GM18499 (cell line): ENCODE measurements at regions not wholly inside any gene's neighbourhood (a gene's known extent, or its start where the extent isn't known, plus 50 kb on each side); places are given as distances from the start of the nearest gene placed in this dataset.
"Not testable (repeated sequence)": the region's sequence is repeated elsewhere in the genome, so short reads cannot be mapped to it uniquely, and the experiment has no call there.

Experiments used
- ATAC-seq: cut with Tn5 transposase; IDR thresholded peaks from one replicate; pipeline ENCODE4 v1.9.1; 2021; ENCODE audit warnings: moderate number of reproducible peaks; ENCODE audit not compliant: insufficient read depth, unreplicated experiment

DNA sequence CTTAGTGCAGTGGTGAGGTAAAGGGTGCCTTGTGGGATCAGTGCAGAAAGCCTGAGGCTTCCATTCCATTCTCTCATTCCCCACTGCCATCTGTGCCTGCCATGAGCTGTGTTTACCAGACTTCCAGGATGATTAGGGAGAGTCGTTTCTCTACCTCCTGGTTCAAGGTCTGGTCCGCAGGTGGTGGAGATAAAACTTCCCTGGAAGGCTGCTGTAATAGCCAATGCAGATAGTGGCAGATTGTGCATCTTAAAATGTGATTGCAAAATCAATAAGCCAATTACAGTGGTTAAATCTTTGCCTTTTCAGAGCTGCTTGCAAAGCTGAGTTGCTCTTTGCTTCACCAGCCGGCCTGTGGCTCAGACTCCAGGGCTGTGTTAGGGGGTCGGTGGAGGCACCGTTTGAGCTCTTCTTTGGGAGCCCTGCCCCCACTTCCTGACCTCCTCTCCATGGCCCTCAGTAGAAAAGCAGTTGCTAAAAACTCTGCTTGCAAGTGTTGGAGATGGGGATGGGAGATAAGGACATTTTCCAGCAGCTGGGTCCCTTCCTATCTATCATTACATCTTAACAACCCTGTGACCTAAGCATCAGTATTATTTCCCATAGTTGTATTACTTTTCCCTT lies 95.2 kb upstream of the HS6ST1 start:
- no peak for ATAC-seq

- no peak for ATAC-seq
Observed at GRCh38 chr2:128414351-128414750, 95.7 kb upstream of the HS6ST1 start.

DNA sequence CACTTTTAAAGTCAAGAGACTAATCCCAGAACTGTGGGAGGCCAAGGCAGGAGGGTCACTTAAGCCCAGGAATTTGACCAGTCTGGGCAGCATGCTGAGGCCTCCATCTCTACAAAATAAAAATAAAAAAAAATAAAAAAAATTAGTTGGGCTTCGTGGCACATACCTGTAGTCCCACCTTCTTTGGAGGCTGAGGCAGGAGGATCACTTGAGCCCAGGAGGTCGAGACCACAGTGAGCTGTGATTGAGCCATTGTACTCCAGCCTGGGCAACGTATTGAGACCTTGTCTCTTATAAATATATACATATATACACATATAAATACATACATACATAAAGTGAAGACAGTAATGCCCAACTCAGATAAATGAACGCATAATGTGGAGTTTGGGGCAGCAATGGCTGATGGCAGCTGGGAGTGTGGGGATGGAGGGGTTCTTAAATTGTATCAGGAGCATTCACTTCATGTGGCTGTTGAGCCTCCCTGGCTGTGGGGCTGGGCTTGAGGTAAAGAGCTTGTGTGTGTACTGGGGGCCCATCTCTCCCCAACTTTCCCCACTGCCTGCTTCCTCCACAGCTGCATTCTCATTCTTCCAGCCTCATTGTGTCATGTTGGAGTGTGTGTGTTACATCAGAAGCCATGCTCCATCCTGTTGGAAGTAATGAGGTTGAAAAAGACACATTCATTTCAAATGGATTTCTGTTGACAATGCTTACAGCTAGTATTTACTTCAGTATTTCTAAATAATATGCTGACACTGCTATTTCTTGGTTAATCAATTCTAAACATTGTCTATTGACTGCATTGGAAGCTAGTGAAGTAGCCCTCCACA lies 96.5 kb upstream of the HS6ST1 start:
- ATAC-seq, result no peak

DNA sequence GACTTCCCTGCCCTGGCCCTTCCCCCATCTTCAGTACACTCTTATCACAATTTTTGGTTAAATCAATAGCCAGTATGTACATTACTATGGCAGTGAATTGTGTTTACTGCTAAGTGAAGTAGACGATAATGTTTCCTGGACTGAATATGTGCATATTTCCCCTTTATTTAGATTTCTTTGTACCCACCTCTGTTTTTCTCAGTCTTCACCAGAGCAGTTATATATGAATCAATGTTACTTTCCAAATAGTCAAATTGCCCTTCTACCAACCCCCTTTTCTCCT lies 97.1 kb upstream of the HS6ST1 start:
- no peak for ATAC-seq

DNA sequence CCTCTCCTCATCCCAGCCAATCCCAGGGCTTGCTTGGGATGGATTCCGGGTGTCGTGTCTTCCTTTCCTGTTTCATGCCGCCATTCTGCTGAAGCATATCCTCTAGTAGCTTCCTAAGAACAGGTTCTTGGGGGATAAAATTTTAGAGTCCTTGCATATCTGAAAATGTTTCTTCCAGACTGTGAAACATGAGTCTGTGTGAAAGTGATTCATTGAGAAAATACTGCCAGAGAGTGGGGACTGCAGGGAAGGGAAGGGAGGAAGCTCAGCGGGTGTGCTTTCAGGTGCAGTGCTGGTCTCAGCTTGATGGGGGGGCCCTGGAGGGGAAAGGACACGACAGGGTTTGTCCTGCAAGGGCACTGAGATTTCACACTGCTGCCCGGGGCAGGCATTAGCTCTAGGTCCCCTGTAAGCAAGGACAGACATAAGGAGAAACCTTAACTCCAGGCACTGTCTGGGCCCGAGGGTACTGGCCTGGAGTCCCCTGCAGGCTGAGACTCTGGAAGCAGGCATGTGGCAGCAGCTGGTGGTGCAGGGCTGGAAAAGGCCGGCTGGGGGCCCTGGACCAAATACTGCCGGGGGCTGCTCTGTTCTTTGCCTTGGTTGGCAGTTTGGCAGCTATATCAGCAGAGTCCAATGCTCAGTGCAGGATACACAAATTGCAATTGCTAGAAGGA lies 97.6 kb upstream of the HS6ST1 start:
- no peak for ATAC-seq

DNA sequence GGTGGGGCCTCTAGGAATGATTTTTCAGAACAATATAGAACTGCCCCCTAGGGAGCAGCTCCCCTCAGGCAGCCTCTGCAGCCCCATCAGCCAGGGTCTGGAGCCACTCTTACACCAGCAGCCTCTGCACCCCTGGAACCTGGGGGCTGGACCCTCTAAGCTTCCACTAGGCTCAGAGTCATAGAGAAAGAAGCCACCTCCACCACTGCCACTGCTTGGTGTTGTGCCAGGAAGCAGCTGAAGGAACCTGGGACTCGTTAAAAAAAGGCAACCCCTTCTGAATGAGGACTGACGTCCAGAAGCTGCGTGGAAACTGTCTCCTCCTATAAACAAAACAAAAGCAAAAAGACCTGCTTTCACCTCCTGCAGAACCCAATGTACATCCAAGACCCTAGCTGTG lies 98.1 kb upstream of the HS6ST1 start:
- ATAC-seq, result no peak

- ATAC-seq, result not testable (repeated sequence)
Observed at GRCh38 chr2:128417264-128417663, 98.6 kb upstream of the HS6ST1 start.

- ATAC-seq, result no peak
Observed at GRCh38 chr2:128420131-128420530, 101.5 kb upstream of the HS6ST1 start.

- no peak for ATAC-seq
Observed at GRCh38 chr2:128420776-128421175, 102.1 kb upstream of the HS6ST1 start.

DNA sequence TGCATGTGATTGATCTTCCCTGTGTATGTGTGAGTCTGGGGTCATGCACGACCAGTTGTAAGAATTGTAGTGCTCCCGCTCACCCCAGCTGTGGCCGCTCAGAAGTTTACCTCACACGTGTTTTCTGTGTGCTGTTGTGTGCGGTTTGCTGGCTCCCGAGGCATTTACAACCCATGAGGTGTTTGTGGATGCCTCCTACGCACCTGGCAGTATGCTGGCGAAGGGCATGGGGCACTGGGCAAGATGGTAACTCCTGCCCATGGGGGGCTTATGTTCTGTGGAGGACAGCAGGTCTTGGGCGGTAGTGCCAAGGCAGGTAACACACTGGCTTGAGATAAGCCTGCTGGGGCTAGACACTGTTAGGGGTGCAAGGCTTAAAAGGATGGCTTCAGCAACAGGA lies 102.6 kb upstream of the HS6ST1 start:
- no peak for ATAC-seq

DNA sequence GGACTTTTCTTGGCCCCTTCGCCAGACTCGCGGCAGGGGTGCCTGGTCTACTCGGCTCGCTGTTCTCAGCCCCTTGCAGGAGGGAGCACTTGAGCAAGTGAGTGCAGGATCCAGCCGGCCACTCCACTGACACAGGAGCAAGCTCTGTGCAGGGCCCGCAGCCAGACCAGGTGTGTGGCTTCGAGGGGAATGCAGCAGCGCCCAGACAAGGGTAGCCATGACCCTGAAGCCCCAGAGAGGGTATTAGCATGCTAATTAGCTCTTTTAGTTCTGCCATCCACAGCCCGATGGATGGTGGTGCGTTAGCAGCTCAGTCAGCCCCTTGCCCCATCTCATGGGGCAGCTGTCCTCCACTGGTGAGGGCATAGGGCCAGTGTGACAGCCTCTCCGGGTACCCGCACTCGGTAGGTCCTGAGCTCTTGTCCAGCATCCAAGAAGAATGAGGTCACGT lies 103.2 kb upstream of the HS6ST1 start:
- no peak for ATAC-seq

DNA sequence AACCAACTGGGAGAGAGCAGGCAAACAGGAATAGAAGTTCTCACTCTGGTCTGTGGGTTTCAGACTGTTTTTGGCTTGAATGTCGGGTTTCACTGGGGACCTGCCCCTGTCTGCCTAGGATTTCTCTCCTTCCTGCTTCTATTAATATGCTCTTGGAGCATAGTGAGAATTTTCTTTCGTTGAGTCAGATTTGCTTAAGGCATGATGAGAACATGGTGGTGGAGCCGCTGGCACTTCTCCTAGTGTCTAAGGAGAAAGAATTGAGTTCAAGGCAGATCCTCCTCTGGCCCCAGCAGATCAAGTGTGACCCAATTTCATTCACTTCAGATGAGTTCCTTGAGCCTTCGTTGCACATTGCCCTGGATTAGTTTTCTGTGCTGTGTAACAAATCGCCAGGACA lies 103.9 kb upstream of the HS6ST1 start:
- ATAC-seq, result no peak

- ATAC-seq, result no peak
Observed at GRCh38 chr2:128423788-128424165, 105.1 kb upstream of the HS6ST1 start.

DNA sequence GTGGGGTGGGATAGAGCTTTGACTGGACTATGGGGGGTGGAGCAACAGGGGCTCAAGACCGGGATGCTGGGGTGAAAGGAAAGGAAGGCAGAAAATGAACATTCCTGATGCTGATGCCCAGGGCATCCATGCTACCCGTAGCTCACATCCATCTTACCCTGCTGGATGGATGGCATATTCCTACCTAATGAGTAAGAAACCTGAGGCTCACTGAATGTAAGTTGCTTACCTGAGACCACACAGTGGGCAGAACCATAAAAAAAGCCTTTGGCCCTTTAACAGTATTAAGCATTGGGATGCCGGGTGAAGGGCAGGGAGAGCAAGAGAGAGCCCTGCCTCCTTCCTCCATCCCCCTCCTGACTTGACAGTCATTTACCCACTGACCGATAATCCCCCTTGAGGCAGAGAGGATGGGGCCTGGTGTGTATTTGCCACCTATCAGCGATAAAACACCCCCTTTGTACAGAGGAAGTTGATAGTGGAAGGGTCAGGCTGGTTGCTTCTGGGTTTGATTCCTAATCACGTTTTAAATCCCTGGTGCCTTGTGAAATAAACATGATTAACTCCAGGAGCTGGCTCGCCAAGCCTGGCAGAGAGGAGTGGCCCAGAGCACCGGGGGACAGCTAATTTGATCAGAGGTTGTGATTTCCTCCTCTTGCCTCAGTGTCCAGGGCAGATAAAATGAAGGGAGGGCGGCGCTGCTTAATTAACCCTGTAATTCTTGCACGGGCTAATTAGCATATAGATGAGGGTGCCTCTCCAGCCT lies 105.9 kb upstream of the HS6ST1 start:
- no peak for ATAC-seq

DNA sequence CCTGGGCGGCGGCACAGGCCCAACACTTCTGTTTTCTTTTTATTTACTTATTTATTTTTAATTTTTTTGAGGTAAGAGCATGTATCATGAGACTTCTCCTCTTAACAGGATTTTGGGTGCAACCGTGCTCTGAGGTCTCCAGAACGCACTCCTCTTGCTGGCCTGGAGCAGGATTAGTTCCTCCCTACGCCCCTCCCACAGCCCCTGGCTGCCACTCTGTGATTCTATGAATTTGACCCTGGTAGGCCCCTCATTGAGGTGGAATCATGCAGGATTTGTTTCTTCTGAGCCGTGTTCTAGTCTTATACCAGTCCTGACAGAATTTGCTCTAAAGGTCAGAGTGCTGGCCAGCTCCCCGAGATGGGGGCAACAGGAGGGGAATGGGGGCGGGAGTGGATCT lies 106.5 kb upstream of the HS6ST1 start:
- ATAC-seq, result no peak

- no peak for ATAC-seq
Observed at GRCh38 chr2:128425731-128426620, 107.3 kb upstream of the HS6ST1 start.

DNA sequence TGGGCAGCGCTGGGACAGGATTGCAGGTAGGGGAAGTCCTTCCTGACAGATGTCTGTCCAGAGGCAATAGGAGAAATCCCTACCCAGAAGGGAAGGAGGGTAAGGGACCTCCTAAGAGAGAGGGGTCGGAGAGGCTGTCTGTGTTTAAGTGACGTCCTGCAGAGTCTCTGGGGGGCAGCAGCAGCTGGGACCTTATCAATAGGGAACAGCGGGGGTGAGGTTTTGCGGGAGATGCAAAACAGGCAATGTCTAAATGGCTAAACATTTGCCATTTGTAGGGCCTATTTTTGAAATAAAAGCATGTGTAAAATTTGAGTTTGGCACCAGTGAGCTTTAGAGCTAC lies 108.7 kb upstream of the HS6ST1 start:
- no peak for ATAC-seq

DNA sequence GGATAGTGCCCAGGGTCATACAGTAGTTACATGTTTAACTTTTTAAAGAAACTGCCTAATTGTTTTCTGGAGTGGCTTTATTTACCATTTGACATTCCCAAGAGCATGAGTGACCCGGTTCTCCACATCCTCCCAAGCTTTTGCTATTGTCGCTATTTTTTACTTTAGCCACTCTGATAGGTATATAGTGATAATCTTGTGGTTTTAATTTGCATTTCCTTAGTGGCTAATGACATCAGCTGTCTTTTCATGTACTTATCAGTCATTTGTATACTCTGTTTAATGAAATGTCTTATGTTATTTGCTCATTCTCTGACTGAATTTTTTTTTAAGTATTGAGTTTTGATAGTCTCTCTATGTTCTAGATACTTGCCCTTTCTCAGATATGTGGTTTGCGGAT lies 109.7 kb upstream of the HS6ST1 start:
- ATAC-seq, result no peak

DNA sequence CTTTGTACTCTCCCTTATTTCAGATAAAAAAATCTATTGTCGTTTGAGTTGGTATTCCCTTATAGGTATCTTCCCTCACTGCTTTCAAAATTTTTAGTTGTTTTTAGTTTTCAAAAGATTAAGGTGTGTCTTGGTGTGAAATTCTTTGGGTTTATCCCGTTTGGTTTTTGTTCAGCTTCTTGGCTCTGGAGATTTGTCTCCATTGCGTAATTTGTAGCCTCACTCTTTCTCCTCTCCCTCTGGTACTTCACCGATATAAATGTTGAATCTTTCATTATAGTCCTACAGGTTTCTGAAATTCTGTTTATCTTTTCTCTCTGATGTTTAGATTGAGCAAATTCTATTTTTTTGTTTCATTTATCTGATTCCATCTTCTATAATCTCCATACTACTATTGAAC lies 113.8 kb upstream of the HS6ST1 start:
- ATAC-seq, result no peak

DNA sequence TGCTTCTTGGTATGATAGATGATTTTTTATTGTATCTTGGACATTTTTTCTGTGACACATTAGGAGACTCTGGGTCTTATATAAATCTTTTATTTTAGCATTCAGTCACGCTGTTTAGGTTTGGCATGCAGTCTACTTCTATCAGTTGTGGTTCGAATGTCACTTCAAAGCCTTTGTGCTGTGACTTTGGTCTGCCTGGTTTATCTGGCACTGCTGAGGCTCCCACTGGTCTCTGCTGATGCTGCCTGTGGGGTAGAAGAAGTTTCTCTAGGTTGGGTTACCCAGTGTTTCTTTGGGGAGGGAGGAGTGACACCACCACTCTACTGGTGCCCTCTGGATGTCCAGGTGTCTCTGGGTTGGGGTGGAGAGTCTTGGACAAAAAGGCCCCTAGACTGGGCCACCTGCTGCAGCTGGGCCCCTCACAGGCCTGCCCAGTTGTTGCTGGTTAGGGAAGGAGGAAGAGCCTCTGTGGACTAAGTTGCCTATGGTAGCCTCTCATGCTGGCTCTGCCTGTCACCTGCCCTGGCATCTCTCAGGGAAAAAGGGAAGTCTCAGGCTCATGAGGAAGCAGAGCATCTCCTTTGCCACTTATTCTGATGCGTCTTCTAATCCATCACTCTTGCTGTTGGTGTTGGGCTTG lies 115.4 kb upstream of the HS6ST1 start:
- ATAC-seq, result no peak
